Iris pigment epithelial cell (primary cell): ENCODE measurements at regions not wholly inside any gene's neighbourhood (a gene's known extent, or its start where the extent isn't known, plus 50 kb on each side); places are given as distances from the start of the nearest gene placed in this dataset.

Experiments
- DNase-seq: peaks from one replicate; pipeline ENCODE4 v3.0.0-alpha.2; 2011; ENCODE audit warnings: low read depth

- DNase-seq, result no peak
These were observed 450.6 kb upstream of the HS3ST5 start for GRCh38 chr6:114793428-114793827.

- DNase-seq, result peak; percentile 0
These were observed 442.7 kb upstream of the HS3ST5 start for GRCh38 chr6:114785235-114786127.

DNA sequence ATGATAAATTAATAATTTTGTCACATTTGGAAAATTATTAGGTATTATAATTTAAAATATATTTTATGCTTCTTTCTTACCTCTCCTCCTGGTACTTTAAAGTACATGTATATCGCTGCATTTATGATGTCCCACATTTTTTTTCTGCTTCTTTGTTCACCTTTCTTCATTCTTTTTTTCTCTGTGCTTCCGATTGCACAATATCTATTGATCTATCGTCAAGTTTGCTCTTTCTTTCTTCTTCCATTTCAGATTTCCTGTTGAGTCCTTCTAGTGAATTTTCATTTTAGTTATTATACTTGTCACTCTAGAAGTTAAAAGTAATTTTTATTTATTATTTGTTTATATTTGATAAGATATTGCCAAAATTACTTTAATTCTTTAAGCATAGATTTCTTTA is 441.0 kb upstream of the HS3ST5 start:
- no peak for DNase-seq

GRCh38 chr6:114783083-114783482 is 440.3 kb upstream of the HS3ST5 start:
- no peak for DNase-seq

DNA sequence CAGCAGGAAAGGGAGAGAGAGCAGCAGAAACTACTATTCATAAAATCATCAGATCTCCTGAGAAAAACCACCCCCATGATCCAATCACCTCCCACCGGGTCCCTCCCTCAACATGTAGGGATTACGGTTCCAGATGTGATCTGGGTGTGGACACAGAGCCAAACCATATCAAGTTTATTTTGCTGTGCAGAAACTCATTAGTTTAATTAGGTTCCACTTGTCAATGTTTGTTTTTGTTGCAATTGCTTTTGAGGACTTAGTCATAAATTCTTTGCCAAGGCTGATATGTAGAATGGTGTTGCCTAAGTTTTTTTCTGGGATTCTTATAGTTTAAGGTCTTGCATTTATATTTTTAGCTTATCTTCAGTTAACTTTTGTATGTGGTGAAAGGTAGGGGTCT is 422.0 kb upstream of the HS3ST5 start:
- DNase-seq, result no peak

DNA sequence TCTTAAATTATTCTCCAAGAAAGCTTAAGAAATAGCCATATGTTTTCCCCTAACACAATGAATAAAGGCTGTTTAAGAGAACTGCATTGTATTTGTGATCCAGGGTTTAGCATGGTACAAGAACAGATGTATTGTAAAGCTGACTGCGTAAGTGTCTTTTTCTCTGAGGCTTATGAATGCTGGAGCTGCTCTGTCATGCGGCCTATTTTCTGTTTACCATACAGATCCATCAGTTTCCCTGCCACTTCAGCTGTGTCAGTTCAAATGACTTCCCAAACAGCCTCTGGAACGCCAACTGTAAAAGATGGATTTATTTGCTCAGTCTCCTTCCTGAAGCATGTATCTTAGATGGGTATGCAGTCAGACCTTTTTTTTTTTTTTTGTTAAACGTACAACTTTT is 419.3 kb upstream of the HS3ST5 start:
- DNase-seq, result no peak

DNA sequence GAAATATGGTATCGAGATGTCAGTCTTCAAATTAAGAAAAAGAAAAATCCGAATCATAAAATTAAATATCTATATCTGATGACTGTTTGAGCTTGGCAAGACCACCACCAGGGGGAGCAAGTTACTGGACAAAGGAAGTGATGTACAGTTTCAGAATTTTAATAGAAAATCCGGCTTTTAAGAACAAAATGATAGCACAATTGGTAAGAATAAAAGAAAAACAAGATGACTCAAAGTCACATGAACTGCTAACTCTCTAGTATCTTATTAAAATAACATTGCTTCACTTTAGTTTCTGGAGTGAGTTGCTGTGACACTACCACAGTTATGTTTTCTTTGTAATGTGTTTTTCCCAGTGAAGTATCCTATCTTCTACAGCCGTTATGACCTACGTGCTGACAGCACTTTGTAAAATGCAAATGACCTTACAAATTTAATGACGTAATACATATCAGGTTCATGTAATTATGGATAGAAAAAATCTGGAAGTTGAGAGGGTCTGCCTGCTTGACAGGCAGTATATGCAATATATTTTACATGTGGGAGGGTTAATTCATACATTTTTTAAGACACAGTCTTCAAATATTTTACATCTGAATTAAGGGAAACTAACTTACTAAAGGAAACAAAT is 405.3 kb upstream of the HS3ST5 start:
- peak; percentile 50 for DNase-seq

- no peak for DNase-seq
These were observed 397.7 kb upstream of the HS3ST5 start for GRCh38 chr6:114740547-114740946.

DNA sequence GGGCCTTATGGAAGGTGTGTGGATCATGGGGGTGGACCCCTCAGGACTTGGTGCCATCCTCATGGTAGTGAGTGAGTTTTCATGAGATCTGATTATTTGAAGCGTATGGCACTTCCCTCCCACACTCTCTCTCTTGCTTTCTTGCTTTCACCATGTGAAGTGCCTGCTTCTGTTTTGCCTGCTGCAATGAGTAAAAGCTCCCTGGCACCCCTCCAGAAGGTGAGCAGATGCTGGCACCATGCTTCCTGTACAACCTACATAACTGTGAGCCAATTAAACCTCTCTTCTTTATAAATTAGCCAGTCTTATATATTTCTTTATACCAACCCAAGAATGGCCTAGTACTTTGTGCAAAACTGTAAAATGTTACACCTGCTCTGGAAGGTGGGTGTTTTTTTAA is 396.8 kb upstream of the HS3ST5 start:
- DNase-seq, result no peak

DNA sequence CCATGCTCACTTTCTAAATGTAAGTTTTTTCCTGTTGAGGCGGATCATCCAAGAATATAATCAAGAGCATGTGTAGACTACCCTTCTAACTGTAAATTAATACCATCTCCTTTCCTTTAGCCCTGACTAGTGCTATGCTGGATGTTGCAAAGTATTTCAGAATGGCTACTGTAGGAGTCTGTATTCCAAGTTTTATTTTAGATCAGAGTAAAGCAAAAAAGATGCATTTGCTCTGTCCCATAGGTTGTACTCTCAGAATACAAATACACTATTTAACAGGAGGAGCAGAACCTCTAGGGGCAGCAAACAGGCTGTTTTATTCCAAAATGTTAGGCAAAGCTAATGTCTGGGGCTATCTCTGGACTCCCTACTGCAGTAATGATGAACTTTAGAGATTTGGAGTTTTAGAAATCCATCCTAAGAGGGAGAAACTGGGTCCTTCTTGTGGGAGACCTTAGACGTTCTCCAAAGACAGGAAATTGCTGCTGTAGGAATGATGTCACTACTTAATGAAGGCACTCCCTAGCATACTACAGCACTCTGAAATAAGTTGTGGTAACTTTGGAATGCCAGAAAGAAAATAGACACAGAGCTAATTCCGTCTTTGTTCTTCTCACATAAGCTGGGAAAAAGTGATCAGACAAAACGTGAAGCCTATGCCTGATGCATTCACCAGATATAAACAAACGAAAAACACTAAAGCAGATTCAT is 392.4 kb upstream of the HS3ST5 start:
- no peak for DNase-seq

GRCh38 chr6:114733596-114733995 is 390.8 kb upstream of the HS3ST5 start:
- DNase-seq, result no peak

- DNase-seq, result no peak
These were observed 376.0 kb upstream of the HS3ST5 start for GRCh38 chr6:114718716-114719270.

DNA sequence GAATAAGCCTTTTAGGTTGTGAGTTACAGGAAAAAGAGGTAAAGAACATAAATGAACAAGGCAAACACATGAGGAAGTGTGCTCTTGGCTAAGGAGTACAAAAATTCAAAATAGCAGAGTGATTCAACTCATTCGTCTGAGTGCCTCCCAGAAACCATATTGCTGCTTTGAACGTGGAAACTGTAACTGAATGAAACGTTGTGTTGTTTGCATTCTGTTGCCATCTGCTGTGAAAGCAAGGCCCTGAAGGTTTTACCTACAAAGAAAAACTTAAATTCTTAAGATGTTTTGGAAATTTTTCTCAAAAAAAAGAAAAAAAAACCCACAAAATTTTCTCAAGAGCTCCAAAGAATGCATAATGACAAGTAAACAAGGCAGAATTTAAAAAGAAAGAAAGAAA is 375.4 kb upstream of the HS3ST5 start:
- DNase-seq, result no peak

- no peak for DNase-seq
These were observed 372.1 kb upstream of the HS3ST5 start for GRCh38 chr6:114714836-114715507.

GRCh38 chr6:114713690-114714089 is 370.9 kb upstream of the HS3ST5 start:
- DNase-seq, result no peak

DNA sequence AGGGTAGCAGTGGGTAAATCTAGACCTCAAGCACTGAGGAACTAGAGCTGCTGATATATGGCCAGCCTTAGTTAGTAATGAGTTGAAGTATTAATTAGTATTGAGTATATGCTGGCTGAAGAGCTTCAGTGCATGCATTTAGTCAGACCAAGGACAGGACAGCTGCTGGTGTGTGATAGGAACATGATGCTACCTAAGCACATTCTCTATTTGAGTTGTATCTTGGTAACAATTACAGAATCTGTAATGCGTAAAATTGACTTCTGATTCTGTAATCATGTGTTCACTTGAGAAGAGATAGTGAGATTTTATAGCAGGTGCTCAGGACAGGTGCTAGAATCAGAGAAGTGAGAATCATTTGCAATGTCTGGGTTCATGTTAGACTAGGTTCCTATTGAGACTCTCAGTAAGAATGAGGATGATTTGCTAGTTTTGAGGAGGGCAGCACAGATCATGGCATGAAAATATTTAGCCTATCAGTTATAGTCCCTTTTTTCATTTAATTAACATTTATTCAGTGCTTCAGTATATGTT is 369.4 kb upstream of the HS3ST5 start:
- DNase-seq, result no peak

DNA sequence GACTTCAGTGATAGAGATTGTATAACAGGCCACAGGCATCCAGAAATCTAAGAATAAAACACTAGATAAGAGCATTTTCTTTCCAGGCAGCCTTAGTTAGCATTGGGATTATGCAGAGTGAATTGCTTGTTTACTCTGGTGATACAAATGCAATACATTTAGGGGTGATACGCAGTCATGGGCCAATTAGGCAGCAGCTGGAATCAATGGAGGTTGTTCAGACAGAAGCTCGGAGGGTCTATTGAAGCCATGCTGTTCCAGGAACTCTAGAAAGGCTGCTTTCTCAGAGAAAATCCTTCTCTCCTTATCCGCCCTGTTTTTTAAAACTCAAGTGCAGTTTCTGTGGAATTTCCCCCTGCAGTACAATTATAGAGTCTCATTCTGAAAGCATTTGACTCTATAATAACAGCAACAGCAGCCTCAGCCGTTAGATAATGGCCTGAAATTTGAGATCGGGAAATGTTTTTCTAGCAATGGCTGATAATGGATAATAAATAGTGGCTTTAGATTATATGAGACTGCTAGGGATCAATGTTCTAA is 364.3 kb upstream of the HS3ST5 start:
- DNase-seq, result no peak

DNA sequence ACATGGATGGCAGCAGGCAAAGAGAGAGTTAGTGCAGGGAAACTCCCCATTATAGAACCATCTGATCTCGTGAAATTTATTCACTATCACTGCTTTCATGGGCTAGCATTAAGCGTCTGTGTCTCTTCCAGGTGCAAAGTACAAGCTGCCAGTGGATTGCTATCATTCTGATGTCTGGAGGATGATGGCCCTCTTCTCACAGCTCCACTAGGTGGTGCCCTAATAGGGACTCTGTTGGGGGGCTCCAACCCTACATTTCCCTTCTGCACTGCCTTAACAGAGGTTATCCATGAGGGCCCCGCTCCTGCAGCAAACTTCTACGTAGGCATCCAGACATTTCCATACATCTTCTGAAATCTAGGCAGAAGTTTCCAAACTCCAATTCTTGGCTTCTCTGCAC is 347.8 kb upstream of the HS3ST5 start:
- DNase-seq, result no peak

DNA sequence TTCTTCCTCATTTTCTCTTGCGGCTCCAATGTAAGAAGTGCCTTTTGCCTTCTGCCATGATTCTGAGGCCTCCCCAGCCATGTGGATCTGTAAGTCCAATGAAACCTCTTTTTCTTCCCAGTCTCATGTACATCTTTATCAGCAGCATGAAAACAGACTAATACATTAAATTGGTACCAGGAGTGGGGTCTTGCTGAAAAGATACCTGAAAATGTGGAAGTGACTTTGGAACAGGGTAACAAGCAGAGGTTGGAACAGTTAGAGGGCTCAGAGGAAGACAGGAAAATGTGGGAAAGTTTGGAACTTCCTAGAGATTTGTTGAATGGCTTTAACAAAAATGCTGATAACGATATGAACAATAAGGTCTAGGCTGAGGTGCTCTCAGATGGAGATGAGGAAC is 316.7 kb upstream of the HS3ST5 start:
- no peak for DNase-seq

- DNase-seq, result no peak
These were observed 308.8 kb upstream of the HS3ST5 start for GRCh38 chr6:114651611-114652010.

DNA sequence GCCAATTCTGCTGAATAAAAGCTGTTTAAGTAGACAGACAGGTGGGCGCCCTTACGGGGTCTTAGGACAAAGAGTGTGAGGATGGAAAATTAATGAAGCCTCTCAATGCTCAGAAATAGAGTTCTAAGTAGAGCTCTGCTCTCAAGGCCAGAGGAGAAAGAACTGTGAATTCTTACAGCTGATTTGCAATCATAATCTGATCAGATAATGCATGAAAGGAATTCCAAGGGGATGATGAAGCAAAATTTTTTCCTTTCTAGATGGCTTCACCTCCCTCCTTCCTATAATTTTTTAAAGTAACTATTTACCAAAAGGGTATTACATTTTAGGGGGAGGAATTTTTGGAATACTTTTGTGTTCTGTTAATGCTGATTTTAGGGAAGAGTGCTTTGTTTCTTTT is 308.1 kb upstream of the HS3ST5 start:
- DNase-seq, result no peak

DNA sequence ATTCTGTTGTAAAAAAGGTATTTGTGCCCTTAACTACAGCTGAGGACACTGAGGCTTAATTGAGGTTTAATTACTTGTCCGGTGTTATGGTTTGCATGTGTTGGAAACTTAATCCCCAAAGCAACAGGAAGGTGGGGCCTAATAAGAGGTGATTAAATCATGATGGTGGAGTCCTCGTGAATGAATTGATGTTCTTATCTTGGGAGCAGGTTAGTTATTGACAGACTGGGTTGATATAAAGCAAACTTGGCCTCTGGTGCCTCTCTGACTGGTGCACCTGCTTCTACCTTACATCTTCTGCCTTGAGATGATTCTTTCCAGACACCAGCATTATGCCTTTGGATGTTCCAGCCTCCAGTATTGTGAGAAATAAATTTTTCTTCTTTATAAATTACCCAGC is 306.5 kb upstream of the HS3ST5 start:
- DNase-seq, result no peak
